Duodenal mucosa (tissue), 2 donors: ENCODE measurements at regions not wholly inside any gene's neighbourhood (a gene's known extent, or its start where the extent isn't known, plus 50 kb on each side); places are given as distances from the start of the nearest gene placed in this dataset.

Experiments used
- H3K27ac ChIP-seq: one replicate; pipeline ENCODE4 v1.7.0; 2013; ENCODE audit warnings: low read depth, low read length
- H3K27me3 ChIP-seq, 2 donors: one replicate each; pipeline ENCODE4 v1.7.0; 2013; ENCODE audit warnings: low read length in 2 of 2, control low read depth in 1 of 2; ENCODE audit not compliant: insufficient read depth in 2 of 2, control insufficient read depth in 1 of 2
- H3K36me3 ChIP-seq, 2 donors: one replicate each; pipeline ENCODE4 v1.7.0; 2013; ENCODE audit warnings: low read length in 2 of 2, control low read depth in 1 of 2; ENCODE audit not compliant: insufficient read depth in 2 of 2, control insufficient read depth in 1 of 2
- H3K4me1 ChIP-seq, 2 donors: one replicate each; pipeline ENCODE4 v1.7.0; 2013; ENCODE audit warnings: low read length in 2 of 2, control low read depth in 1 of 2; ENCODE audit not compliant: insufficient read depth in 2 of 2, control insufficient read depth in 1 of 2
- H3K4me3 ChIP-seq, 2 donors: one replicate each; pipeline ENCODE4 v1.7.0; 2013; ENCODE audit warnings: low read length in 2 of 2, low read depth in 1 of 2
- H3K9ac ChIP-seq, 2 donors: one replicate each; pipeline ENCODE4 v1.7.0; 2013; ENCODE audit warnings: low read length in 2 of 2, low read depth in 1 of 2
- H3K9me3 ChIP-seq, 2 donors: one replicate each; pipeline ENCODE4 v1.7.0; 2013; ENCODE audit warnings: low read length in 2 of 2, control low read depth in 1 of 2; ENCODE audit not compliant: control insufficient read depth in 1 of 2

- Histone ChIP-seq H3K9me3 (no peaks in the 10 kb centered on the region), H3K27me3 (no peaks in the 10 kb centered on the region), H3K27ac (no peak overlapping the region), H3K4me1 (no peaks in the 10 kb centered on the region), H3K9ac (no peak overlapping the region), H3K4me3 (no peak overlapping the region), H3K36me3 (no peaks in the 10 kb centered on the region)
Measured at GRCh38 chr4:96524311-96524875, 684.5 kb downstream of the PDHA2 start.

GRCh38 chr4:96525898-96526297 is 686.0 kb downstream of the PDHA2 start:
- H3K27ac ChIP-seq: no peak overlapping the region
- no peak overlapping the region for H3K9ac ChIP-seq
- H3K36me3 ChIP-seq: no peaks in the 10 kb centered on the region
- no peaks in the 10 kb centered on the region for H3K4me1 ChIP-seq
- no peaks in the 10 kb centered on the region for H3K9me3 ChIP-seq
- H3K27me3 ChIP-seq: no peaks in the 10 kb centered on the region
- no peak overlapping the region for H3K4me3 ChIP-seq

- no peaks in the 10 kb centered on the region for H3K9me3 ChIP-seq
- no peak overlapping the region for H3K4me3 ChIP-seq
- H3K27ac ChIP-seq: no peak overlapping the region
- no peaks in the 10 kb centered on the region for H3K36me3 ChIP-seq
- no peak overlapping the region for H3K9ac ChIP-seq
- H3K4me1 ChIP-seq: no peaks in the 10 kb centered on the region
- H3K27me3 ChIP-seq: no peaks in the 10 kb centered on the region
Measured at GRCh38 chr4:96526625-96527024, 686.7 kb downstream of the PDHA2 start.

DNA sequence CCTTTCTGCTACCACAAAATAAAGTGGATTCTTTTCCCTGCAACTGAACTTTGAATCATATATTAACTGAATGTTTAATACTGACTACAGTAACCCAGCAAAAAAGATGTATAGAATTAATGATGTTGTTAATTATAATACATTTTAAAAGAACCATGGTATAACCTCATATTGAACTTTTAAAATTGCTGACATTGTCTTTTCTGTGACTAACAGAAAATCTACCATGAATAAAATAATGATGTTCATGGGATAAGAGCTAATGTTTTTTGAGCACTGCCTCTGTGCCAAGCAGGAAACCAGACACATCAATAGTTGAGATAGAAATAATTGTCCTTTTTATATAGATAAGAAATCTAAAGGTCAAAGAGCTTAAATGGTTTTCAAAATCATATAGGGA is 691.9 kb downstream of the PDHA2 start:
- Histone ChIP-seq H3K27ac (no peak overlapping the region), H3K27me3 (no peaks in the 10 kb centered on the region), H3K4me3 (no peak overlapping the region), H3K36me3 (no peaks in the 10 kb centered on the region), H3K4me1 (no peaks in the 10 kb centered on the region), H3K9me3 (no peaks in the 10 kb centered on the region), H3K9ac (no peak overlapping the region)

- Histone ChIP-seq H3K27ac (no peak overlapping the region), H3K27me3 (no peaks in the 10 kb centered on the region), H3K4me1 (no peaks in the 10 kb centered on the region), H3K9me3 (no peaks in the 10 kb centered on the region), H3K9ac (no peak overlapping the region), H3K4me3 (no peak overlapping the region), H3K36me3 (no peaks in the 10 kb centered on the region)
Measured at GRCh38 chr4:96543346-96543745, 703.5 kb downstream of the PDHA2 start.

DNA sequence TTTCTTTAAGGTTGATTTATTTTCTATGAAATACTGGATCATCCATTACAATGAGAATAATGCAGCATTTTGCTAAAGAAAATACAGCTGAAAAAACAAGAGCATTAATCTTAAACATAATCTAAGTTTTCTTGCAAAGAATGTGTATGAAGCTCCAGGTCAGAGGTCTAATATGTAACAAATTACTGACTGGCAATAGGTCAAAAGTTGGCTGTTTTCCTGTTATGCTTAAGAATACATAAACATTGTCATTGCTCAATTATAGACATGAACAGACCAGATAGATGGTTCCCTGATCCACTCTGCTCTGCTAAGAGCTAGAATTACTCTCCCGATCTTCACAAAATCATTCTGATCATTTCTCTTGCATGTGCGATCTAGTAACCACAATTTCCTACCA is 718.6 kb downstream of the PDHA2 start:
- H3K4me3 ChIP-seq: no peak overlapping the region
- H3K27me3 ChIP-seq: no peaks in the 10 kb centered on the region
- no peak overlapping the region for H3K9ac ChIP-seq
- H3K9me3 ChIP-seq: no peaks in the 10 kb centered on the region
- H3K4me1 ChIP-seq: no peaks in the 10 kb centered on the region
- no peaks in the 10 kb centered on the region for H3K36me3 ChIP-seq
- no peak overlapping the region for H3K27ac ChIP-seq

GRCh38 chr4:96566755-96567154 is 726.9 kb downstream of the PDHA2 start:
- H3K9ac ChIP-seq: no peak overlapping the region
- H3K4me1 ChIP-seq: no peaks in the 10 kb centered on the region
- H3K4me3 ChIP-seq: no peak overlapping the region
- H3K27me3 ChIP-seq: no peaks in the 10 kb centered on the region
- H3K9me3 ChIP-seq: no peaks in the 10 kb centered on the region
- no peak overlapping the region for H3K27ac ChIP-seq
- no peaks in the 10 kb centered on the region for H3K36me3 ChIP-seq

DNA sequence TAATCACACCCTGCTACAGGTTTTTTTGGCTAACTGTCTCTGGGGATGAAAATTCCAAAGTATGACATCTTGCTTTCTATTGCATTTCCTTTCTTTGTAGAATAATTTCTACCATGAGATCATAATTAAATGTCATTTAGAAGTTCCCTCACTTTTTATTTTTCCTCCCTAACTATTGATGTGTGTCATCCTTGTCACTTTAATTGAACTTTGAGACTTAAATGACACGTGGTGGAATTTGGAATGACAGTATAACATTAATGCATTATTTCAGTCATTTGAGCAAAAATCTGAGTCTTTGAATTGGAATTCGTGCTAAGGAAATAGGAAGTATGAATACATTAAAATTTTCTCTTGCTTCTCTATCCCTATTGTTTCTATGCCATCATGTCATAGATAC is 745.4 kb downstream of the PDHA2 start:
- H3K4me1 ChIP-seq: no peaks in the 10 kb centered on the region
- H3K9ac ChIP-seq: no peak overlapping the region
- no peaks in the 10 kb centered on the region for H3K9me3 ChIP-seq
- no peaks in the 10 kb centered on the region for H3K27me3 ChIP-seq
- no peak overlapping the region for H3K27ac ChIP-seq
- H3K4me3 ChIP-seq: no peak overlapping the region
- H3K36me3 ChIP-seq: no peaks in the 10 kb centered on the region

GRCh38 chr4:96593422-96593821 is 753.5 kb downstream of the PDHA2 start:
- Histone ChIP-seq H3K36me3 (no peaks in the 10 kb centered on the region), H3K27me3 (no peaks in the 10 kb centered on the region), H3K9ac (no peak overlapping the region), H3K9me3 (no peaks in the 10 kb centered on the region), H3K4me1 (no peaks in the 10 kb centered on the region), H3K27ac (no peak overlapping the region), H3K4me3 (no peak overlapping the region)

- H3K27ac ChIP-seq: no peak overlapping the region
- no peak overlapping the region for H3K4me3 ChIP-seq
- H3K9ac ChIP-seq: no peak overlapping the region
- no peaks in the 10 kb centered on the region for H3K4me1 ChIP-seq
- no peaks in the 10 kb centered on the region for H3K9me3 ChIP-seq
- no peaks in the 10 kb centered on the region for H3K36me3 ChIP-seq
- no peaks in the 10 kb centered on the region for H3K27me3 ChIP-seq
Measured at GRCh38 chr4:96598465-96598864, 758.6 kb downstream of the PDHA2 start.

DNA sequence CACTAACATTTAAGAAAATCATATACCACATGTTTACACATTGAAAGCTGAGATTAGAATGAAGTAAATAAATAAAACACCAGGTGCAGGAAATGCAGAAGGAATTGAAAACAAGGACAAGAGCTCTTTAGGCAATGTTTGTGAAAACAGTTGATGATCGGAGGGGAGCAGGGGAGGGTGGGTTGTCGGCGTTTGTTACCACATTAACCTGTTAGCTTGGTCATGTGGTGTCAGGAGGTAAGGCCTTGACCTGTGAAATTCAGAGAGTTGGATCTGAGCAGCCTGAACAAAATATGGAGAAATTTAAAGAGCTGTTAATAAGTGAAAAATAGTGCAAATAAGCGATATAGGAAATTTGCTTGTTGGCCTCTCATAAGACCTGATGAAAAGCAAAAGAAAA is 759.9 kb downstream of the PDHA2 start:
- Histone ChIP-seq H3K4me3 (no peak overlapping the region), H3K27me3 (no peaks in the 10 kb centered on the region), H3K4me1 (no peaks in the 10 kb centered on the region), H3K27ac (no peak overlapping the region), H3K36me3 (no peaks in the 10 kb centered on the region), H3K9me3 (no peaks in the 10 kb centered on the region), H3K9ac (no peak overlapping the region)
